ENCODE measurements at regions not wholly inside any gene's neighbourhood (a gene's known extent, or its start where the extent isn't known, plus 50 kb on each side); places are given as distances from the start of the nearest gene placed in this dataset.

DNA sequence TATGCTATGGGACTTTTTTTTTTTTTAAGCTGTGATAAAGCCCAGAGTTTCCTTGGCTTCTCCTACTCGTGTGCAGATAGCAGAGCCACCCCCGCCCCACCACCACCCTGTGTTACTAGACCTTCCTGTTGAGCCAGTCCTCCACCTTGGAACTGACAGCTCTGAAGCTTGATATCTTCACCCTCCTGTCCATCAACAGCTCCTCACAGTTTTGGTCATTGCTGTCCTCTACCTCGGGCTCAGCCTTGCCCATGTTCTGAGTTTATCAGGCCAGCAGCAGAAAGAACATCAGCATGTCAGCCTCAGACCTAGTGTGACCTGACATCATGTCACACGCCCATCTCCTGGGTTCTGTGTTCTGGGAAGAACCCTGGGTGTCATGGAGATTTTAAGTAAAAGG is 167.1 kb upstream of the RAI14 start:
- no peak overlapping the region for H2AFZ ChIP-seq (ENCODE audit: low read length)
- no peak overlapping the region for H3K27ac ChIP-seq (ENCODE audit: low read depth, low read length, poor library complexity, severe bottlenecking)
- no peaks in the 10 kb centered on the region for H3K9me3 ChIP-seq (ENCODE audit: low read length)
- no peaks in the 10 kb centered on the region for H4K20me1 ChIP-seq (ENCODE audit: insufficient read depth, low read length)
- H3K4me2 ChIP-seq (ENCODE audit: low read length), result no peak overlapping the region
- no peaks in the 10 kb centered on the region for H3K27me3 ChIP-seq (ENCODE audit: insufficient read depth, low read length)
- H3F3A ChIP-seq (ENCODE audit: insufficient read depth, low read length), result no peaks in the 10 kb centered on the region
- H3K4me1 ChIP-seq (ENCODE audit: insufficient read depth, low read length, severe bottlenecking), result no peaks in the 10 kb centered on the region
- no peak overlapping the region for H3K4me3 ChIP-seq (ENCODE audit: low read depth, low read length, poor library complexity, severe bottlenecking)
- H3K9me2 ChIP-seq (ENCODE audit: low read depth, low read length), result no peaks in the 10 kb centered on the region
- no peaks in the 10 kb centered on the region for H3K79me2 ChIP-seq (ENCODE audit: insufficient read depth, low read length)
- no peak overlapping the region for H3K9ac ChIP-seq (ENCODE audit: low read length)
- TF ChIP-seq, protein P1, sequence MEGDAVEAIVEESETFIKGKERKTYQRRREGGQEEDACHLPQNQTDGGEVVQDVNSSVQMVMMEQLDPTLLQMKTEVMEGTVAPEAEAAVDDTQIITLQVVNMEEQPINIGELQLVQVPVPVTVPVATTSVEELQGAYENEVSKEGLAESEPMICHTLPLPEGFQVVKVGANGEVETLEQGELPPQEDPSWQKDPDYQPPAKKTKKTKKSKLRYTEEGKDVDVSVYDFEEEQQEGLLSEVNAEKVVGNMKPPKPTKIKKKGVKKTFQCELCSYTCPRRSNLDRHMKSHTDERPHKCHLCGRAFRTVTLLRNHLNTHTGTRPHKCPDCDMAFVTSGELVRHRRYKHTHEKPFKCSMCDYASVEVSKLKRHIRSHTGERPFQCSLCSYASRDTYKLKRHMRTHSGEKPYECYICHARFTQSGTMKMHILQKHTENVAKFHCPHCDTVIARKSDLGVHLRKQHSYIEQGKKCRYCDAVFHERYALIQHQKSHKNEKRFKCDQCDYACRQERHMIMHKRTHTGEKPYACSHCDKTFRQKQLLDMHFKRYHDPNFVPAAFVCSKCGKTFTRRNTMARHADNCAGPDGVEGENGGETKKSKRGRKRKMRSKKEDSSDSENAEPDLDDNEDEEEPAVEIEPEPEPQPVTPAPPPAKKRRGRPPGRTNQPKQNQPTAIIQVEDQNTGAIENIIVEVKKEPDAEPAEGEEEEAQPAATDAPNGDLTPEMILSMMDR (IDR thresholded peaks at IDR 0.05; ENCODE audit: low read length), result no peak
- TF ChIP-seq EZH2 (IDR thresholded peaks at IDR 0.05; ENCODE audit: borderline replicate concordance, low read length), result no peak
- H3K36me3 ChIP-seq (ENCODE audit: insufficient read depth, low read length), result no peaks in the 10 kb centered on the region

DNA sequence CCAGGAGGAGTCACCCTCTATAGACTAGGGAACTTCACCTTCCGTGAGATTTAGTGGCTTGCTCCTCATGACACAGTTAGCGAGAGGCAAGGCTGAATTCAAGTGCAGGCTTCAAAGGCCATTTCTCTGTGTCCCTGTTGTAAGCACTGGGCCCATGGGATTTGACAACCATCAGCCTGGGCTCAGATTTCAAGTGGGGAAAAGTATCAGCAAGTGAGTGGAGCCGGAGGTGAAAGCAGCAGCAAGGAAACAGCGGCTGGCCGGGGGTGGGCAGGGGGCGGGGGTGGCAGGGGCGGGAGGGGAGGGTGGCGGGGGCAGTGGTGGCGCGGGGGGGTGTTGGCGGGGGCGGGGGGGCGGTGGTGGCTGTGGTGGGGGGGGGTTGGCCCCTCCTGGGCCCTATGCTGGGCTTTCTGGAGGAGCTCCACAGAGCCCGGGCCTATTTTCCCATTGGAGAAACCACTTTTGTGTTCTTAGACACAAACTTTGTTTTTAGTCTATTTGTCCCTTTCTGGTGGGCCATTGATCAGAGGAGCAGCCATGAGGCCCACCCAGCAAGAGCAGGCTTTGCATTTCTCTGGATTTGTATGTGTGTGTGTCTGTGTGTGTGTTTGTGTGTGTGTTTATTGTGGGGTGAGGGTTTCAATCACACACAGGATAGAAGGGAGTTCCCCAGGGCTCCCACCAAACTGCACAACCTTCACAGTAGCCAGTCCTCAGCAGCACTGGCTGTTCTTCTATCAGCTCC is 165.4 kb upstream of the RAI14 start:
- TF ChIP-seq EZH2 (IDR thresholded peaks at IDR 0.05; ENCODE audit: borderline replicate concordance, low read length), result no peak
- TF ChIP-seq, protein P1 (IDR thresholded peaks at IDR 0.05; ENCODE audit: low read length), result no peak
- H3K4me3 ChIP-seq (ENCODE audit: low read depth, low read length, poor library complexity, severe bottlenecking), result no peak overlapping the region
- no peaks in the 10 kb centered on the region; the same call in 1 of the 2 replicates for H3K27me3 ChIP-seq (ENCODE audit: insufficient read depth, low read length)
- H3K4me2 ChIP-seq (ENCODE audit: low read length), result no peak overlapping the region
- H2AFZ ChIP-seq (ENCODE audit: low read length), result no peak overlapping the region
- H3K9ac ChIP-seq (ENCODE audit: low read length), result no peak overlapping the region
- H3K36me3 ChIP-seq (ENCODE audit: insufficient read depth, low read length), result no peaks in the 10 kb centered on the region
- no peaks in the 10 kb centered on the region for H3K4me1 ChIP-seq (ENCODE audit: insufficient read depth, low read length, severe bottlenecking)
- H4K20me1 ChIP-seq (ENCODE audit: insufficient read depth, low read length), result no peaks in the 10 kb centered on the region
- H3K27ac ChIP-seq (ENCODE audit: low read depth, low read length, poor library complexity, severe bottlenecking), result no peak overlapping the region
- H3K9me3 ChIP-seq (ENCODE audit: low read length), result no peaks in the 10 kb centered on the region
- H3F3A ChIP-seq (ENCODE audit: insufficient read depth, low read length), result no peaks in the 10 kb centered on the region
- no peaks in the 10 kb centered on the region for H3K79me2 ChIP-seq (ENCODE audit: insufficient read depth, low read length)
- no peaks in the 10 kb centered on the region for H3K9me2 ChIP-seq (ENCODE audit: low read depth, low read length)

DNA sequence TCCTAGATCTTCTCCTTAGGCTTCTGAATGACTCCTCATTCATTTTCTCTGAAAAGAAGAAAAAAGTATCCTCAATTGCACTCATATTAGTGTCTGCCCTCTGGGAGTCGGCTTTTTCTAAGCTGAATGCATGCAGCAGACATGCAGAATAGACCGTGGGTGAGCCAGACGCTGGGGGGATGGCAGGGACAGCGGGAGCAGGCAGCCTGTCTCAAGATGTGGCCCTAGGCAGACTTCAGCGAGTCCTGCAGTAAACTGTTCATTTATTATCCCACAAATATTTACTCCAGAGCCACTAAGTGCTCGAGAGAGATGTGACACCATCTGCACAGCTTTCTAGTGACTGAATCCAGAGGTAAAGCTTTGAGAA is 164.9 kb upstream of the RAI14 start:
- Histone ChIP-seq H3K79me2 (ENCODE audit: insufficient read depth, low read length) (no peaks in the 10 kb centered on the region), H4K20me1 (ENCODE audit: insufficient read depth, low read length) (no peaks in the 10 kb centered on the region), H3K9me3 (ENCODE audit: low read length) (no peaks in the 10 kb centered on the region), H3K9ac (ENCODE audit: low read length) (no peak overlapping the region), H3K9me2 (ENCODE audit: low read depth, low read length) (no peaks in the 10 kb centered on the region), H3K36me3 (ENCODE audit: insufficient read depth, low read length) (no peaks in the 10 kb centered on the region), H3K27ac (ENCODE audit: low read depth, low read length, poor library complexity, severe bottlenecking) (no peak overlapping the region), H3K4me1 (ENCODE audit: insufficient read depth, low read length, severe bottlenecking) (no peaks in the 10 kb centered on the region), H3F3A (ENCODE audit: insufficient read depth, low read length) (no peaks in the 10 kb centered on the region), H3K27me3 (ENCODE audit: insufficient read depth, low read length) (no peaks in the 10 kb centered on the region; the same call in 1 of the 2 replicates), H3K4me3 (ENCODE audit: low read depth, low read length, poor library complexity, severe bottlenecking) (no peak overlapping the region), H3K4me2 (ENCODE audit: low read length) (no peak overlapping the region), H2AFZ (ENCODE audit: low read length) (no peak overlapping the region)
- no peak for TF ChIP-seq EZH2 (IDR thresholded peaks at IDR 0.05; ENCODE audit: borderline replicate concordance, low read length)
- TF ChIP-seq, protein P1 (IDR thresholded peaks at IDR 0.05; ENCODE audit: low read length), result no peak

Data from OCI-LY1 (cell line).